ENCODE measurements at regions not wholly inside any gene's neighbourhood (a gene's known extent, or its start where the extent isn't known, plus 50 kb on each side); places are given as distances from the start of the nearest gene placed in this dataset.
"Not testable (repeated sequence)": the region's sequence is repeated elsewhere in the genome, so short reads cannot be mapped to it uniquely, and the experiment has no call there.

- no peak for DNase-seq (ENCODE audit: low spot score)
These were observed 405.7 kb upstream of the EDIL3 start for GRCh38 chr5:84790406-84790805.

GRCh38 chr5:84783003-84783402 lies 398.3 kb upstream of the EDIL3 start:
- DNase-seq (ENCODE audit: low spot score) = no peak

- DNase-seq (ENCODE audit: low spot score) = no peak
These were observed 394.5 kb upstream of the EDIL3 start for GRCh38 chr5:84779186-84779585.

- DNase-seq (ENCODE audit: low spot score) = no peak
These were observed 379.5 kb upstream of the EDIL3 start for GRCh38 chr5:84764227-84764626.

- DNase-seq (ENCODE audit: low spot score) = no peak
These were observed 373.3 kb upstream of the EDIL3 start for GRCh38 chr5:84758008-84758407.

GRCh38 chr5:84752780-84753179 lies 368.1 kb upstream of the EDIL3 start:
- DNase-seq (ENCODE audit: low spot score) = no peak

GRCh38 chr5:84748313-84748712 lies 363.6 kb upstream of the EDIL3 start:
- DNase-seq (ENCODE audit: low spot score) = no peak

- not testable (repeated sequence) for DNase-seq (ENCODE audit: low spot score)
These were observed 361.6 kb upstream of the EDIL3 start for GRCh38 chr5:84746280-84746679.

GRCh38 chr5:84741056-84741455 lies 356.4 kb upstream of the EDIL3 start:
- no peak for DNase-seq (ENCODE audit: low spot score)

GRCh38 chr5:84729326-84729725 lies 344.6 kb upstream of the EDIL3 start:
- no peak for DNase-seq (ENCODE audit: low spot score)

- DNase-seq (ENCODE audit: low spot score) = no peak
These were observed 343.0 kb upstream of the EDIL3 start for GRCh38 chr5:84727708-84728107.

GRCh38 chr5:84725946-84726570 lies 341.4 kb upstream of the EDIL3 start:
- no peak for DNase-seq (ENCODE audit: low spot score)

GRCh38 chr5:84724683-84725082 lies 340.0 kb upstream of the EDIL3 start:
- peak; percentile 48 for DNase-seq (ENCODE audit: low spot score)

- no peak for DNase-seq (ENCODE audit: low spot score)
These were observed 339.5 kb upstream of the EDIL3 start for GRCh38 chr5:84724181-84724580.

- DNase-seq (ENCODE audit: low spot score) = no peak
These were observed 333.7 kb upstream of the EDIL3 start for GRCh38 chr5:84718377-84718776.

GRCh38 chr5:84715686-84716085 lies 331.0 kb upstream of the EDIL3 start:
- DNase-seq (ENCODE audit: low spot score) = no peak

- DNase-seq (ENCODE audit: low spot score) = no peak
These were observed 330.4 kb upstream of the EDIL3 start for GRCh38 chr5:84715091-84715490.

GRCh38 chr5:84709075-84709474 lies 324.4 kb upstream of the EDIL3 start:
- DNase-seq (ENCODE audit: low spot score) = no peak

- no peak for DNase-seq (ENCODE audit: low spot score)
These were observed 322.3 kb upstream of the EDIL3 start for GRCh38 chr5:84706678-84707641.

- not testable (repeated sequence) for DNase-seq (ENCODE audit: low spot score)
These were observed 315.9 kb upstream of the EDIL3 start for GRCh38 chr5:84700545-84700944.

GRCh38 chr5:84696651-84697050 lies 312.0 kb upstream of the EDIL3 start:
- no peak for DNase-seq (ENCODE audit: low spot score)

- DNase-seq (ENCODE audit: low spot score) = no peak
These were observed 310.6 kb upstream of the EDIL3 start for GRCh38 chr5:84695330-84695729.

GRCh38 chr5:84693256-84693655 lies 308.6 kb upstream of the EDIL3 start:
- no peak for DNase-seq (ENCODE audit: low spot score)
